Heart left ventricle (tissue), 16 donors: ENCODE measurements at regions not wholly inside any gene's neighbourhood (a gene's known extent, or its start where the extent isn't known, plus 50 kb on each side); places are given as distances from the start of the nearest gene placed in this dataset.

ENCODE experiments used
- ATAC-seq, 4 donors: fragments of 200-7000 bp; cut with Tn5 transposase; one replicate each; pipeline ENCODE4 v1.9.1; 2020 to 2022; ENCODE audit warnings: moderate library complexity in 4 of 4, mild to moderate bottlenecking in 3 of 4, moderate number of reproducible peaks in 1 of 4
- DNase-seq, 5 donors: peaks; one replicate each; pipeline ENCODE4 v3.0.0-alpha.2; 2020
- H3K27ac ChIP-seq, 12 donors: fragments of 200-600 bp; sonication (generic) in 4 of 12; one replicate each; pipeline versions ENCODE4 v1.5.0 to v1.8.0; 2016 to 2022; ENCODE audit warnings: mild to moderate bottlenecking in 2 of 12
- H3K27me3 ChIP-seq, 9 donors: fragments of 200-600 bp; sonication (generic) in 2 of 9; one replicate each; pipeline versions ENCODE4 v1.5.1 to v1.8.0; 2016 to 2022; ENCODE audit warnings: mild to moderate bottlenecking in 3 of 9
- H3K36me3 ChIP-seq, 9 donors: fragments of 200-600 bp; sonication (generic) in 2 of 9; one replicate each; pipeline versions ENCODE4 v1.5.0 to v1.8.0; 2018 to 2022; ENCODE audit warnings: mild to moderate bottlenecking in 2 of 9
- H3K4me1 ChIP-seq, 12 donors: fragments of 200-600 bp; sonication (generic) in 4 of 12; one replicate each; pipeline versions ENCODE4 v1.5.0 to v1.8.0; 2016 to 2022; ENCODE audit warnings: mild to moderate bottlenecking in 3 of 12
- H3K4me3 ChIP-seq, 12 donors: fragments of 200-600 bp; sonication (generic) in 4 of 12; one replicate each; pipeline versions ENCODE4 v1.5.0 to v1.8.0; 2017 to 2022; ENCODE audit warnings: mild to moderate bottlenecking in 9 of 12, moderate library complexity in 4 of 12
- H3K9me3 ChIP-seq, 12 donors: fragments of 200-600 bp; sonication (generic) in 4 of 12; one replicate each; pipeline versions ENCODE4 v1.5.0 to v1.8.0; 2016 to 2022; ENCODE audit warnings: mild to moderate bottlenecking in 1 of 12
- CTCF ChIP-seq, 12 donors: fragments of 200-600 bp; sonication (generic) in 4 of 12; IDR thresholded peaks; one replicate each; pipeline versions ENCODE4 v1.5.0 to v1.8.0; 2018 to 2022; ENCODE audit warnings: antibody characterized with exemption in 12 of 12, mild to moderate bottlenecking in 5 of 12
- POLR2A ChIP-seq, 2 donors: fragments of 450-650 bp; IDR thresholded peaks; one replicate each; pipeline ENCODE4 v1.6.1; 2017; ENCODE audit warnings: antibody characterized with exemption in 2 of 2, mild to moderate bottlenecking in 2 of 2, moderate library complexity in 2 of 2
- WGBS, 4 donors: extraction: QIAGEN DNeasy Blood & Tissue Kit in 2 of 4; methylation state at CpG; one replicate each; pipeline versions ENCODE4 v1.1.5 to v1.1.7; 2013 to 2018; 5-methylcytosine and 5-hydroxymethylcytosine counted together
- intact Hi-C, 10 donors: fragments of 100-400 bp; cut with DNase I; formaldehyde crosslinking; loops; one replicate each; pipeline versions ENCODE4 v1.11.1 to v1.14.2; 2022
- donor health status: ischemic (EF 13 %, LVEDD 7.1; RV severe dilation, severe dysfunction).
- donor health status: healthy with polysubstance abuse.
- donor health status: DM: no; HTN: yes; CAD: no.
- donor health status: DM: no; HTN: no; CAD: no.
- donor health status: ischemic (EF 25% LVEDD 6.9; RV normal size, moderate dysfunction).
- donor health status: ischemic (EF 25% LVEDD 5.7; RV mildly dilated, moderate dysfunction).
- donor health status: healthy.
- donor health status: DM: yes; HTN: yes; CAD: no.
- donor health status: ischemic (EF 35%, LVEDD 5.7; RV mildly dilated, moderate dysfunction).
- donor health status: nonischemic (EF 11% LVEDD 7.7; RV severe dilation, severe dysfunction).
- donor health status: DM: yes; HTN: yes; CAD: no.
- donor health status: PGD.
- donor health status: ischemic (EF 29% LVEDD 5.4; RV normal size, mild dysfunction).
- donor health status: nonischemic (EF 23%, LVEDD 6.1; RV moderate dilation, normal function).

GRCh38 chr5:96330530-96331140 is 102.4 kb downstream of the PCSK1 start:
- 84 to 90% (median 85%) methylated on average over 4 of the region's 4 CpGs for WGBS, 4 donors
- H3K27me3 ChIP-seq, result no peaks in the 10 kb centered on the region
- ATAC-seq (no peak), DNase-seq (no peak)
- H3K9me3 ChIP-seq, result no peaks in the 10 kb centered on the region
- H3K4me3 ChIP-seq, result no peak overlapping the region
- TF ChIP-seq POLR2A (IDR thresholded peaks at IDR 0.05), result no peak
- no peak for TF ChIP-seq CTCF (IDR thresholded peaks at IDR 0.05)
- no peak overlapping the region for H3K27ac ChIP-seq
- intact Hi-C loops, result loop anchor here in 9 of 10 donors (5.0 to 10.0 kb wide), 11 partner anchors 83 to 686 kb away; partner anchors contain the start of genes RFESD (in 3 of the 9) and ELL2 (in 2 of the 9)
- no peaks in the 10 kb centered on the region for H3K36me3 ChIP-seq
- H3K4me1 ChIP-seq, result peaks cover 0 to 22% (median 0%) of the 10 kb centered on the region in 12 donors

GRCh38 chr5:96329886-96330529 is 103.0 kb downstream of the PCSK1 start:
- H3K4me1 ChIP-seq, result peaks cover 0 to 22% (median 0%) of the 10 kb centered on the region in 12 donors
- no peak overlapping the region for H3K27ac ChIP-seq
- TF ChIP-seq POLR2A (IDR thresholded peaks at IDR 0.05) (no peak), CTCF (IDR thresholded peaks at IDR 0.05) (no peak)
- H3K4me3 ChIP-seq, result no peak overlapping the region
- no peaks in the 10 kb centered on the region for H3K9me3 ChIP-seq
- H3K27me3 ChIP-seq, result no peaks in the 10 kb centered on the region
- DNase-seq (no peak), ATAC-seq (no peak)
- H3K36me3 ChIP-seq, result no peaks in the 10 kb centered on the region
- intact Hi-C loops, result loop anchor here in 9 of 10 donors (5.0 to 10.0 kb wide), 11 partner anchors 83 to 685 kb away; partner anchors contain the start of genes RFESD (in 3 of the 9) and ELL2 (in 2 of the 9)
- 93 to 96% (median 94%) methylated on average over 2 of the region's 2 CpGs for WGBS, 4 donors

- intact Hi-C loops, result loop anchor here in 1 of 10 donors (10.0 kb wide), 1 partner anchor 84 kb away; no protein-coding TSS in a partner anchor
- Histone ChIP-seq H3K27ac (no peak overlapping the region), H3K27me3 (no peaks in the 10 kb centered on the region), H3K9me3 (no peaks in the 10 kb centered on the region), H3K4me3 (no peak overlapping the region), H3K4me1 (peaks cover 0 to 22% (median 0%) of the 10 kb centered on the region in 12 donors), H3K36me3 (no peaks in the 10 kb centered on the region)
- TF ChIP-seq CTCF (IDR thresholded peaks at IDR 0.05) (no peak), POLR2A (IDR thresholded peaks at IDR 0.05) (no peak)
- ATAC-seq (no peak), DNase-seq (no peak)
- 57 to 75% (median 71%) methylated on average over 1 of the region's 1 CpG for WGBS, 4 donors
These were observed 103.8 kb downstream of the PCSK1 start for GRCh38 chr5:96329289-96329688.

GRCh38 chr5:96327722-96328121 is 105.3 kb downstream of the PCSK1 start:
- Histone ChIP-seq H3K4me3 (no peak overlapping the region), H3K27me3 (no peaks in the 10 kb centered on the region), H3K36me3 (no peaks in the 10 kb centered on the region), H3K9me3 (no peaks in the 10 kb centered on the region), H3K27ac (no peak overlapping the region), H3K4me1 (peaks cover 0 to 16% (median 0%) of the 10 kb centered on the region in 12 donors)
- ATAC-seq (no peak), DNase-seq (no peak)
- TF ChIP-seq CTCF (IDR thresholded peaks at IDR 0.05), result no peak
- no peak for TF ChIP-seq POLR2A (IDR thresholded peaks at IDR 0.05)
- 85 to 91% (median 90%) methylated on average over 2 of the region's 2 CpGs for WGBS, 4 donors
- intact Hi-C loops, result loop anchor here in 1 of 10 donors (10.0 kb wide), 1 partner anchor 83 kb away; no protein-coding TSS in a partner anchor
